ENCODE measurements at regions not wholly inside any gene's neighbourhood (a gene's known extent, or its start where the extent isn't known, plus 50 kb on each side); places are given as distances from the start of the nearest gene placed in this dataset.

- TF ChIP-seq FOXS1 (CRISPR knock-in tag; IDR thresholded peaks at IDR 0.05) (no peak), KDM5A (IDR thresholded peaks at IDR 0.05) (no peak), HOXB5 (CRISPR knock-in tag; IDR thresholded peaks at IDR 0.05) (no peak), JUN (IDR thresholded peaks at IDR 0.05) (no peak), HEYL (CRISPR knock-in tag; IDR thresholded peaks at IDR 0.05) (no peak), TFCP2L1 (CRISPR knock-in tag; IDR thresholded peaks at IDR 0.05) (no peak), MAZ (IDR thresholded peaks at IDR 0.05; ENCODE audit: borderline replicate concordance, low read depth, low read length) (no peak), REST (IDR thresholded peaks at IDR 0.05) (no peak), CBX8 (IDR thresholded peaks at IDR 0.05) (no peak), RAD21 (conservative IDR thresholded peaks at IDR 0.05 in 1 of 2, IDR thresholded peaks at IDR 0.05 in 1 of 2) (no peak), BCL3 (IDR thresholded peaks at IDR 0.05) (no peak), ZC3H11A (IDR thresholded peaks at IDR 0.05) (no peak), JUNB (IDR thresholded peaks at IDR 0.05) (no peak), MAFK (IDR thresholded peaks at IDR 0.05; ENCODE audit: partially characterized antibody) (no peak), CHD4 (IDR thresholded peaks at IDR 0.05; ENCODE audit: borderline replicate concordance) (no peak), EHMT2 (IDR thresholded peaks at IDR 0.05; ENCODE audit: low read depth) (no peak)
- TF ChIP-seq, protein P1, sequence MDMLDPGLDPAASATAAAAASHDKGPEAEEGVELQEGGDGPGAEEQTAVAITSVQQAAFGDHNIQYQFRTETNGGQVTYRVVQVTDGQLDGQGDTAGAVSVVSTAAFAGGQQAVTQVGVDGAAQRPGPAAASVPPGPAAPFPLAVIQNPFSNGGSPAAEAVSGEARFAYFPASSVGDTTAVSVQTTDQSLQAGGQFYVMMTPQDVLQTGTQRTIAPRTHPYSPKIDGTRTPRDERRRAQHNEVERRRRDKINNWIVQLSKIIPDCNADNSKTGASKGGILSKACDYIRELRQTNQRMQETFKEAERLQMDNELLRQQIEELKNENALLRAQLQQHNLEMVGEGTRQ (IDR thresholded peaks at IDR 0.05) = no peak
- TF ChIP-seq, protein P2, sequence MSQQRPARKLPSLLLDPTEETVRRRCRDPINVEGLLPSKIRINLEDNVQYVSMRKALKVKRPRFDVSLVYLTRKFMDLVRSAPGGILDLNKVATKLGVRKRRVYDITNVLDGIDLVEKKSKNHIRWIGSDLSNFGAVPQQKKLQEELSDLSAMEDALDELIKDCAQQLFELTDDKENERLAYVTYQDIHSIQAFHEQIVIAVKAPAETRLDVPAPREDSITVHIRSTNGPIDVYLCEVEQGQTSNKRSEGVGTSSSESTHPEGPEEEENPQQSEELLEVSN (IDR thresholded peaks at IDR 0.05; ENCODE audit: borderline replicate concordance, low read depth) = no peak
- Histone ChIP-seq H3K9me3 (no peaks in the 10 kb centered on the region), H3K4me1 (no peaks in the 10 kb centered on the region), H3K27ac (no peak overlapping the region), H3K4me2 (no peak overlapping the region), H3K4me3 (no peak overlapping the region)
- ChIA-PET POLR2A (no interaction called here), CTCF (no interaction called here)
- no peak for ATAC-seq
- no peak for FAIRE-seq
- no peak for DNase-seq (ENCODE audit: low read depth in 1 of 2, low spot score in 1 of 2)
- 52% methylated on average over 4 of the region's 4 CpGs for WGBS (ENCODE audit: missing lambda C conversion rate)
Observed at GRCh38 chr2:194907569-194907968, 749.5 kb upstream of the SLC39A10 start.

GRCh38 chr2:194896871-194897270 is 760.2 kb upstream of the SLC39A10 start:
- ATAC-seq = no peak
- Histone ChIP-seq H3K27ac (no peak overlapping the region), H3K4me2 (no peak overlapping the region), H3K4me1 (no peaks in the 10 kb centered on the region), H3K4me3 (no peak overlapping the region), H3K9me3 (no peaks in the 10 kb centered on the region)
- no peak for FAIRE-seq
- DNase-seq (ENCODE audit: low read depth in 1 of 2, low spot score in 1 of 2) = no peak
- ChIA-PET CTCF (no interaction called here), POLR2A (no interaction called here)
- TF ChIP-seq ZFP36 (IDR thresholded peaks at IDR 0.05; ENCODE audit: borderline replicate concordance, partially characterized antibody) (no peak), MYC (IDR thresholded peaks at IDR 0.05; ENCODE audit: borderline replicate concordance, low read length) (no peak), FOSL2 (IDR thresholded peaks at IDR 0.05) (no peak), FOSL2 (CRISPR knock-in tag; IDR thresholded peaks at IDR 0.05) (no peak), RFX5 (IDR thresholded peaks at IDR 0.05) (no peak), CHD4 (IDR thresholded peaks at IDR 0.05; ENCODE audit: borderline replicate concordance) (no peak), SREBF2 (IDR thresholded peaks at IDR 0.05) (no peak), RARB (CRISPR knock-in tag; IDR thresholded peaks at IDR 0.05) (no peak), HDAC2 (IDR thresholded peaks at IDR 0.05) (no peak), EP300 (IDR thresholded peaks at IDR 0.05) (no peak), FOXS1 (CRISPR knock-in tag; IDR thresholded peaks at IDR 0.05) (no peak), NFE2L2 (conservative IDR thresholded peaks at IDR 0.05; ENCODE audit: low read length) (no peak), NPAS2 (CRISPR knock-in tag; IDR thresholded peaks at IDR 0.05; ENCODE audit: borderline replicate concordance) (no peak), TP53 (CRISPR knock-in tag; IDR thresholded peaks at IDR 0.05) (no peak), CBX8 (IDR thresholded peaks at IDR 0.05) (no peak), SMC3 (IDR thresholded peaks at IDR 0.05) (no peak), HOXB13 (CRISPR knock-in tag; IDR thresholded peaks at IDR 0.05; ENCODE audit: low read depth) (no peak), EHF (CRISPR knock-in tag; IDR thresholded peaks at IDR 0.05) (no peak)
- TF ChIP-seq, protein P2 (IDR thresholded peaks at IDR 0.05; ENCODE audit: borderline replicate concordance, low read depth) = no peak
- TF ChIP-seq, protein P1 (IDR thresholded peaks at IDR 0.05) = no peak
- 14% methylated on average over 2 of the region's 2 CpGs for WGBS (ENCODE audit: missing lambda C conversion rate)
